B cell (primary cell): ENCODE measurements at regions not wholly inside any gene's neighbourhood (a gene's known extent, or its start where the extent isn't known, plus 50 kb on each side); places are given as distances from the start of the nearest gene placed in this dataset.
"Not testable (repeated sequence)": the region's sequence is repeated elsewhere in the genome, so short reads cannot be mapped to it uniquely, and the experiment has no call there.

Source experiments
- CTCF ChIP-seq: fragments of 200-600 bp; IDR thresholded peaks from one replicate; pipeline ENCODE4 v1.8.0; 2022; ENCODE audit warnings: antibody characterized with exemption, mild to moderate bottlenecking
- EZH2 ChIP-seq: IDR thresholded peaks from 2 replicates; pipeline ENCODE4 v1.6.1; 2012; ENCODE audit warnings: borderline replicate concordance, low read depth, mild to moderate bottlenecking, moderate library complexity, low read length; ENCODE audit not compliant: insufficient read depth, poor library complexity, severe bottlenecking

- not testable (repeated sequence) for TF ChIP-seq CTCF, EZH2
These were observed 55.4 kb upstream of the EVL start for GRCh38 chr14:100009802-100010201.
